NCI-H2107 (cell line): ENCODE measurements at regions not wholly inside any gene's neighbourhood (a gene's known extent, or its start where the extent isn't known, plus 50 kb on each side); places are given as distances from the start of the nearest gene placed in this dataset.
"Not testable (repeated sequence)": the region's sequence is repeated elsewhere in the genome, so short reads cannot be mapped to it uniquely, and the experiment has no call there.

Source experiments
- DNase-seq: peaks from one replicate; lab custom pipeline; 2025; lab: John Stamatoyannopoulos, UW

DNA sequence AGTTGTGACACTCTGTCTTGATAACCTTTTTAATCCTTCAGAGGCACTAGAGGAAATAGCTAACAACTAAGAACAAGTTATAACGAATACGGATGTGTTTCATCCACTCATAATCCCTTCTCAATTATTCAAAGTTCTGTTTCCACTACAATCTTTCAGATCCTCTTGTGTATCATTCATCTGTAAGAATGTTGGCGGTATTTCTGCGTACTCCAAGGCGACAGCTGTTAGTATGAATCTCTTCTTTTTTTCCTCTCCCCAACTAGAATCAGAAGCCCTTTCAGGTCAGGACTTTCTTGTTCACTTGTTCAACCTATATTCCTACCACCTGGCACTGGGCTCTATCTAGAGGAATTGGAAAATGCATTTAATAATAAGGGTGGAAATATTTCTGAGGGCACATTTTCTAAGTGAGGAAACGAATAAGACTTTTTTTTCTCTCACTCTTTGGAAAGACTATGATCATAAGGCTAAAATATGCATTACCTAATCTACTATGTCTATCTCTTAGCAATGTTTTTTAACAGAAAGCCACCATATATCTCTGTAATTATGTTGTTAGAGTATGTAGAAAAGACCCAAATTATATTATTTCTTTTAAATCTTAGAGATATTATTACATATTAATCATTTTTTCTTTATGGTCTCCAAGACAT lies 492.9 kb downstream of the PCDH20 start:
- no peak for DNase-seq

DNA sequence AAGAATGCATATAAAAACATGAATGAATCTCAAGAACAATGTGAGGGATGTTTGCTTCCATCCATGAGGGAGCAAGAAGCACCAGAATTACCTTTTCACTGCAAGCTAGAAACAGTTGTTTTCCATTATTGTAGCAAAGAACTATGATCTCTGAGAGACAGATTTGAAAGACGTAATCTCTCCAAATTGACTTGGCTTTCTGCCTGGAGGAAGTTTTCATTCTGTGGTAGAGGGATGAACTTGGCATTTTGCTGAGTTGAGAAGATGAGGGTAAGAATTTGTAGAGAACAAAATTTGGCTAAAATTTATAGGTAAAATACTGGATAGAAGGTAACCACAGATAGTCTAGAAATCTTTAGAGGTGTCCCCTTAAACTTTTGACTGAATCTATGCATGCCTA lies 496.8 kb downstream of the TDRD3 start:
- DNase-seq: no peak

DNA sequence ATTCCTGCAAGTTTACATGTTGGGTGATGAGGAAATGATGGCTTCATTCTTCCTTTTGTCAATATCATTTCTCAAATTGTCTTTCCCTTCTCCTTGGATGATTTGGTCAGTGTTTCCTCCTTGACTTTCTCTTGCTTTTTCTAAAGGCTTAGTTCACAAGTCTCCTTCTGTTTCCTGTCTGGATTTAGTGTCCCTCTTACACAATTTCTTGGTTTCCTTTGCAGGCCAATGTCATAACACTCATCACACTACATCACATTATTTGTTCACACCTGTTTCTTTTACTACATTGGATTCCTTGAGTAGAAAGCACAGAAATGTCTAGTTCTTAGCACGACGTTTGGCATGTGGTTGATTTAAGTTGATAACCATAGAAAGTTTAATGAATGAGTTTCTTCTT lies 490.7 kb downstream of the TDRD3 start:
- no peak for DNase-seq

DNA sequence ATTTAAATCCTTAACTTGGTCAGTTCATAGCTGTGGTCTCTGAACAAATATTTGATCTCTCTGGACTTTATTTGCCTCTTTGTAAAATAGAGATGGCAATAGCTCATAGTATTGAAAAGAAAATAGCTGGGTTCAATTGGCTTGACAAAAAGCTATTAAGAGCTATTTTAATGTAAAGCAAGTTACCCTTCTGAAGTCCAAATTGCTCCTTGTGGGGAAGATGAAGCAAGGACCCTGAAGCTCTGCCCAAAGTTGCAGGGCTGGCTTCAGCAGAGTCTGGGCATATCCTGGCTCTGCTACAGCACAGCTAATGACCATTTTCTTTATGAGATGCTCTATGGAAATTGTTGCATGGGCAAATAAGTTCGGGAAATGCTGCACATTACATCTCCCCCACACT lies 484.5 kb downstream of the TDRD3 start:
- DNase-seq: no peak

DNA sequence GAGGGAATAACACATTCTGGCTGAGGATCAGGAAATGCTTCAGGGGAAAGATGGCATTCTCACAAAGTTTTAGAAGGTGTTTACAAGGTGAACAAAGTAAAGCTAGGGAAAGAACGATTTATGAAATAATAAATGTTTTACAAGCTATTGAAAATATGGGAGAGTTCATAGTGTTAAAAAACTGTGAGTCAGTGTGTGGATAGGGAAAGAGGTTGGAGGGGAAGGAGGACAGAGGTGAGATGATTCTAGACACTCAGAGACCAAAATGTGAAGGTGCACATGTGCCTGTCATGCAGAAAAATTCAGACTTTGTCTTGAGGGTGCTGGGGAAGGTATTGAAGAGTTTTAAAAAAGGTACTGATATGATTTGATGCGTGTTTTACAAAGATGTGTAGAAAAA lies 476.1 kb downstream of the TDRD3 start:
- no peak for DNase-seq

DNA sequence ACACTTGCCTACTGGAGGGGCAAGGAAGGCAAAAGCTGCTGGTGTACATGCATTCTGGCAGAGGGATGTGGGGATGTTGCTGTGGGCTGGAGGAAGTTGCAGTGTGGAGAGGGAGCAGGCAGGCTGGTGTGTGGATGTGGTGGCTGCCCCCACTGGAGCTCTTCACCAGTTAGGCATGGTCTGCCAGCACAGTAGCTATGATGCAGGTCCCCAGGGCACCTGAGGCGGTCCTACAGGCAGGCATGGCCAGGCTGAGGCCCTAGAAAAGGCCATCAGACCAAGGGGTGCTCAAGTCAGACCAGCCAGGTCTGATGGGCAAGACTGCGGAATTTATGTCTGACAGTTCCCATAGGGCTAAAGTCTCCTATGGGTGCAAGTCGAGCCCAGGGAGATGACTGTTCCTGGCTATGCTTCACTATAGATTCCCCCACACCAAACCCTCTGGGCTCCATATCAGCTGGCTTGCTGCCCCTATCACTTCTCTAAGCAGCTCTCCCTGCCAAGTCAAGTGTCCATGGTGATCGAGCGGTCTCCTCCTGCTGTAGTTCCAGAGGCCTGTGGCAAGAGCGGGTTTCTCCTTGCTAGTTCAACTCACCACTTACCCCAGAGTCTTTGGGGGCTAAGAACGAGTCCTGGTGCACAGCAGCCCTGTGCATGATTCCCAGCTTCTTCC lies 473.1 kb downstream of the TDRD3 start:
- no peak for DNase-seq

DNA sequence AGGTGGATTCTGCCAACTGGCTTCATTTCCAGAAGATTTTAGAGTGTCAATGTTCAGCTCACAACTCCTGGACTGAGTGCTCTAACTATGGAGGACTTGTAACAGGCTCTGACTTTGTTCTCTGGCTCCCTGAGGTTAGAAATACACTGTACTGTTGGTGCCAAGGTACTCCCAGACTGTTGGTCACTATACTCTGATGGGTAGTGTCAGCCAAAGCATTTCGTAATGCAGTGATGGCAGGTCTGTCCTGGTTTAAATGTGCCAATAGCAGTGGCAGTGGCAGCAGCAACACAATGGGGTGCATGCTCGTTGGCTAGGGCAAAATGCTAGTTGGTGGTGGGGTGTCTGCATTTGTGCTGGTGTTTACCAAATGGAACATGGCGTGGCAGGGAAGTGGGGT lies 472.2 kb downstream of the TDRD3 start:
- no peak for DNase-seq

DNA sequence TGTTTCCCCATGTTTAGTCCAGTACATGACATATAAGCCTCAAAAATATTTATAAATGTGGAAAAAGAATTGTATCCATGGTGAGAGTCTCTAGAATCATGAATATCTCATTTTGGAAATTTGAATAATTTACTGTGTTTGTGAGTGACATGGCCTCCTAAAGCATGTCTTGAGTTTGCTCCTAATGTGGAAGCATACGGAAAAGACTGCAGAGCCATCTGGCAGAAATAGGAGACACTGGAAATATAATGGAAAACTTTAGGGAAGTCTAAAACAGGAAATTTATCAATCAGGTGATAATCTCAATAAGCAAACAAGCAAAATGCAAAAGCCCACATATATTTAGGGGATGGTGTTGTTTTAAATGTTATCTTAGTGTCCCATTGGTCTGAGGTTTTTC lies 465.0 kb downstream of the TDRD3 start:
- no peak for DNase-seq

DNA sequence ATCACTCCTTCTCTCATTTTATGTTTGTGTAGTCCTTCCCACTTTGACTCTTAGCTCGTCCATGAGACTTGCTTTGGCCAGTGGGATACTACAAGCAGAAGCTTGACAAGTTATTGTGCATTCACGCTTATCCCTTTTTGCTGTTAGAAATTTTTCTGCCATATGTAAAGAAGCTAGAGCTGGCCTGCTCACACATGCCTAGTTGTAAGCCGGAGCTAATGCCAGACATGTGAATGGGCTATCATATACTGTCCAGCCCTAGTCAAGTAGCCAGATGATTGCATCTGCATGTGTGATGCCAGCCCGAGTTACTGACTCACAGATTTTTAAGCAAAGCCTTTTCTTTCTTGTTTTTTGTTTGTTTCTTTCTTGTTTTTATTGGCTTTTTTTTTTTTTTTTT lies 460.7 kb downstream of the TDRD3 start:
- no peak for DNase-seq

DNA sequence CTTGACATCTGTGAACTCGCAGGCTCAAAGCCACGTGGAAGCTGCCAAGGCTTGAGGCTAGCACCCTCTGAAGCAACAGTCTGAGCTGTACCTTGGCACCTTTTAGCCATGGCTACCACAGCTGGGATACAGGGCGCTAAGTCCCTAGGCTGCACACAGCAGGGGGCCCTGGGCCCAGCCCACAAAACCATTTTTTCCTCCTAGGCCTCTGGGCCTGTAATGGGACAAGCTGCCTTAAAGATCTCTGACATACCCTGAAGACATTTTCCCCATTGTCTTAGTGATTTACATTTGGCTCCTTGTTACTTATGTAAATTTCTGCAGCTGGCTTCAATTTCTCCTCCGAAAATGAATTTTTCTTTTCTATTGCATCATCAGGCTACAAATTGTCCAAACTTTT lies 455.9 kb downstream of the TDRD3 start:
- DNase-seq: no peak

DNA sequence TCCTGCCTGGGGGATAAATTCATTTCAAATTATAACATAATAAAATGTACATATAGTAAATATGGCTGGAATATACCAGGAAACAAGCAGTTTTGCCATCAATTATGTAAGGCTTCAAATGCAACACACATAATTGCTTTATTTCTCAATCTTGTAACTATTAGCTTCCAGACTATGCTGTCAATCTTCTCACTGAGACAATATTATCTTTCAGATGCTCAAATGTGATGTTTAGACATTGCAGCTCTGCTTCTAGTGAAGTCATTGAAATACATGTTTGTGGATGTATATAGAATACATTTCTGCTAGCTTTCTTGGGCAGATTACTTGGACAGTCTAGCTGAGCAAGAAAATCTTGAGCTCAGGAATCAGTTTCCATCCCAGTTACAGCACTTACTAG lies 454.4 kb downstream of the TDRD3 start:
- no peak for DNase-seq

DNA sequence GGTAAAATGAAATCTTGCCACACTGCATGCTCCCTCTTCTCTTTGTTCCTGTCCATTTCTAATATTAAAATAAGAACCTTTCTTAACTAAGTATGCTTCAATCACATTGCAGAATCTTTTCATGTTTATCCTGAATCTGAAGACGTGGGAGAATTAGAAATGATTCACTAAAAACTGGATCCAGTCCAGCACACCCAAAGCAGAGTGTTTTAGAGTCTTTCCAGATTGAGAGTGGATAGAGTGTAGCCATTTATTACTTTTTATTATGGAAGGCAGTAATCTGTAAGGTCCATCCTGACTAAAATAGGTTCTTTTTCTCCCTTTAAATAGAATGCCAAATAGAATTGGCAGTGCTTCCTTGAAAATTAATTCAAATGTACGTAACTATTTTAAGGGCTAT lies 453.5 kb downstream of the TDRD3 start:
- no peak for DNase-seq

DNA sequence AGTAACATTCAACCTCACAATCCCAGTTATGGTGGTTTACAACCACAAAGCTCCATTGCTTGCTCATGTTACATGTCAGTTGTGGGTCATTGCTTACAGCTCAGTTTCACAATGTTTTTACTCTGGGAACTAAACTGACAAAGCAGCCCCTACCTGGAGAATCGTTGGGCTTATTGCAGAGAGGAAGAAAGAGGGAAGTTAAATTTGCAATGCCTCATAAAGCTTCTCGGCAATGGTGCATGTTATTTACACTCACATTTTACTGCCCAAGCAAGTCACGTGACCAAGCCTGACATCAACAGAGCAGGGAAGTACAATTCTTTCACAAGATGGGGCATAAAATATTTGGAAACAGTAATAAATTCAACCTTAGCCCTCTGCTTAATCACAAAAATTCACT lies 441.6 kb downstream of the TDRD3 start:
- no peak for DNase-seq

DNA sequence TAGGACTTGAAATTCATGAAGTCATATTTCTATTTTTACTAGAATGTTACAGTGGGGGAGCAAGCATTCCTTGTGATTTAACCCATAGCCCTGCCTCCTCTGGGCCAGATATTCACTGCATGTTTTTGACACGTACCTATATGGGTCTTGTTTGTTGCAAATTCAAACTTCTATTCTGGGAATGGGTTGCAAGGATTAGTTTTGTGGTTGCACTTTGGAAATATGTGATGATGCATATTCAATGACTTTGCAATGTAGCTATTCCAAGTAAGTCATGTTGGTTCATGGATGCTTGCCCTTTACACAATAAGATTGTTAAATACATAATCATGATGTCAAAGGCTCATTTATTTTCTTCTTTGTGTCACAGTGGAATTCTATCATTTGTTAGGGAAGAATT lies 440.8 kb downstream of the TDRD3 start:
- no peak for DNase-seq

DNA sequence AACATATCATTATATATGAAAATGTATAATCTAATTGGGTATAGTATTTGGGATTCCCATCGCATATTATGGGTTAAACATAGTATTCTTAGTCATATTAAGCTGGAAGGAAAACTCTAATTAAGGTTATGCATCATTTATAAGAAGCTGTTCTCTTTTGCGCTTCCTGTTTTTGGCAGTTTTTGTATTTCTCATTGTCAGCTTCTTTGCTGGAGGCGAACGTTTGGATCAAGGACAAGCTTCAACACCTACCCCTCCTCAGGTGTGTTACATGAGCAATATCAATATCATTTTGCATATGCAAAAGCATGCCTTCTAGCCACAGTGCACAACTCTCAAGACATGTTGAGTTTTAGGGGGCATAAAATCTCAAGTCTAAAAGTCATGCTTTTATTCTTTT lies 439.8 kb downstream of the TDRD3 start:
- DNase-seq: no peak

DNA sequence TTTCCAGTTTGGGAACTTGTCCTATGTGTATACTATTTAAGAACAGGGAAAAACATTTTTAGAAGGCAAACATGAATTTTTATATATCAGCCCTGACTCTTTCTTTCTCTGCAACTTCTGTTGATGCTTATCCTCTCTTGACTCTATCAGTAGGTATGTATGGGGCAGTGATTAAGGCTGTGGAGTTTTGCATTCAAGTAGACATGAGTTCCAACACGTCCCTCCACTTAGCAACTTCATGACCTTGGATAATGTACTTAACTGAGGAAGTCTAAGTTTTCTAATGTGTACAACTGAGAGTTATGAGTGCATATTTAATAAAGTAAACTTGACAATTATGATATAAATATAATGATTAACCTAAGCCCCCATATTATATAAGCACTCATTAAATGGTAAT lies 414.6 kb downstream of the TDRD3 start:
- DNase-seq: no peak

DNA sequence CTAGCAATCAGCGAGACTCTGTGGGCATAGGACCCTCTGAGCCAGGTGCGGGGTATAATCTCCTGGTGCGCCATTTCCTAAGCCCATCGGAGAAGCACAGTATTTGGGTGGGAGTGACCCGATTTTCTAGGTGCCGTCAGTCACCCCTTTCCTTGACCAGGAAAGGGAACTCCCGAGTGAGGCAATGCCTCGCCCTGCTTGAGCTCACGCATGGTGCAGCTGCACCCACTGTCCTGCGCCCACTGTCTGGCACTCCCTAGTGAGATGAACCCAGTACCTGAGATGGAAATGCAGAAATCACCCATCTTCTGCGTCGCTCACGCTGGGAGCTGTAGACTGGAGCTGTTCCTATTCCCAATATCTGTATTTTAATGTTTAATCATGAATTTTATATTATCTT lies 408.6 kb downstream of the TDRD3 start:
- DNase-seq: not testable (repeated sequence)

DNA sequence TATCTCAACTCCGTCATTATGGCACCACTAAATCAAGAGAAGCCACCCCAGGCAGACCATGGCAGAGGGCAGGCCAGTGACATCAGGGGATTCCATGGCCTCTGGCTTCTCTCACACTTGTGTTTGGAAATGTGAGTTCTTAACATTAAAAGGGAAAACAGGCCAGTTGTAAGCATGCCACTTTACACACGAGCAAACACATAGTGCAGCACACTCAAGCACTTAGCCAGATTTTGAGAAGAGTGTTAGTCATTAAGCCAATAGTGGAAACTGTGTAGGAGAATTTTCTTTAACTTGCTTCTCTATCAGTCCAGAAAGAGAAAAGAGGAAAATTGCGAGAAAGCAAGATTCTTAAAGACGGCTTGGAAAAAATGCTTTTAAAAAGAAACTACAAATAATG lies 401.5 kb downstream of the TDRD3 start:
- DNase-seq: no peak

DNA sequence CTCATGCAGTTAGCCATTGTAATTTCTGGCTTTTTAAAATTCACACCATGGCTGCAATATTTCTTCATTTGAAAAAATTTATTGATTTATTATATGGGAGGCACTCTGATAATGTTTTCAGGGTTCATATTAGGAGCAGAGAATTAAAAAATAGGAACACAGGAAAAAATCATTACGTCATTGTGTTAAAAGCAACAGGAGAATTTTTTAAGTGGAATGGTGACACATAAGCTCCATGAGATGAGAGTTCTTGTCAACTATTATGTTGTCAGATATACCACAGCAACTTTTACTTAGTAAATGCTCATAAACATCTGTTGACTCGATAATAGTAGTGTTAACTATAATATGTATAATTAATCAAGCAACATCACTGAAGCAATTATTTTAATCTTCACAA lies 400.1 kb downstream of the TDRD3 start:
- DNase-seq: no peak

DNA sequence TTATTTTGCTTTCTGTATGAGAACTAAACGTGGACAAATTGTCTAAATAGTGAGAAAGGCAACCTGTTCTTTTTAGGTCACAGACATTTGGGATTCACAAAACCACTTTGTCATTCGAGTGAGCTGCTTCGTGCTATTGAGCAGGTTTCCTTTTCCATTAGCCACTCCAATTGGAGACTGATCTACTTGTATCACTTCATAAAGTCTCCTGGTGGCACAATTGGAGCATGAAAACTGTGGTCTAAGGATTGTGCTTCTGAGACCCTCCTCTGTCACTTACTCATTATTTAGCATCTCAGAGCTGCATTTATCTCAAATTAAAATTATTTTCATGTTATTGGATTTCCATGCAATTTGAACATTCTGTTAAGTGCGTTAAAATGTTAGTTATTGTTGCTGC lies 397.7 kb downstream of the TDRD3 start:
- no peak for DNase-seq

DNA sequence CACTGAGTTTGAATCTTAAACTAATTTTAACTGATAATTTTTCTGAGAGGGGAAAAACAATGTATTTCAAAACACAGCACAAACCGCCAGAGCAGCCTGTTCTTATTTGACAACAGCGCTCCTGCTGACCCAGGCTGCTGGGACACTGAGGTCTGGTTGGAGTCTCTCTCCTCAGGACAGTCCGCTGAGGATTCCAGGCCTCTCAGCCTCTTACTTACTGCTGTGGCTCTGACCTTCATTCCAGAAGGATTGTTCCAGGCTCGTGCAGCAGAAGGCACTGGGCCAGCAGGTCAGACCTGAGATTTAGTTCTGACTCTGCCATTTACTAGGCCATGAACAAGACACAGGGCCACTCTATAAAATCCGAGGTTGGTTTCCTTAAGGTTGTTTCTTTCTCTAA lies 393.6 kb downstream of the TDRD3 start:
- no peak for DNase-seq

DNA sequence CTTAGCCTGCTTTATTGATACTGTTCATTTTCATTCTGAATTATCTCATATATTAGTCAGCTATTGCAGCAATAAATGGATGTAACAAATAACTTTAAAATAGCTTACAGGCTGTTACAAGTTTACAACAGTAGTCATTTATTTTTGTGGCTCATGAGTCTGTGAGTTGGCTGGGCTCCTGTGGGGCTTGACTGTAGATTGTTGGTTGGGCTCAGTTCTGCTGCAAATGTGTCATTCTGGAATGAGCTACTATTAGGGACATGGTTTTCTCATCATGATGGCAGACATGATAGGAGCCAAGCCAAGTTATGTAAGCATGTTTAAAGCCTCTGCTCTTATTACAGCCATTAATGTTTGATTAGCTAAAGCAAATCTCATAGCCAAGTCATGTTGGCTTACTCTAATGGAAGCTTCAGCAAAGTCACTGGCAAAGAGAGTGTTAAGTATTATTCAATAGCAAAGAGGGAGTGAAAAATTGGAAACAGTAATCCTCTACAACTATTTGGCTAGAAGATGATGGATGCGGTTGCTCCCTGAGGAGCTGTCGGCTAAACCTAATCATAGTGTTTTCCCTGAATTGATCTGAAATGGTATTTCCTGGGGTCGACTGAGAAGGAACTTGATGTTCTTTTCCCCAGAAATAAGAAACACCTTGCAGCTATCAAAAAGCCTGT lies 391.3 kb downstream of the TDRD3 start:
- no peak for DNase-seq

DNA sequence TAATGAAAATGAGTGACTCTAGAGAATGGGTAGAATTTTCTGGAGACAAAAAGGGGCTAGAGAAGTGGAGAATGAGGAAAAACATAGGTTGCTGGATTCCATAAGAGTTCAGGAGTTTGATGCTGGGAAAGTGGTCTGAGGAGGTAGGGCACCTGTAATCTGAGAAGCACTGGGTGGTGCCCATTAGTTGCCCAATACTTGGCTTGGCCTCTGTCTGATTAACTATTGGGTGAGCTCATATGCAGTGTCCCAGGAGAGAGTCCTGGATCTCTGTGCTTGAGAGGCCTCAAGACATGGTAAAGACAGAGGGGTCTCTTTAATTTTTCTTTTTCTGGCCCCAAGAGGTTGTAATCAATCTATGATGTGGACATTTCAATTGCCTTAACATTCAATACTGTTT lies 390.1 kb downstream of the TDRD3 start:
- no peak for DNase-seq

DNA sequence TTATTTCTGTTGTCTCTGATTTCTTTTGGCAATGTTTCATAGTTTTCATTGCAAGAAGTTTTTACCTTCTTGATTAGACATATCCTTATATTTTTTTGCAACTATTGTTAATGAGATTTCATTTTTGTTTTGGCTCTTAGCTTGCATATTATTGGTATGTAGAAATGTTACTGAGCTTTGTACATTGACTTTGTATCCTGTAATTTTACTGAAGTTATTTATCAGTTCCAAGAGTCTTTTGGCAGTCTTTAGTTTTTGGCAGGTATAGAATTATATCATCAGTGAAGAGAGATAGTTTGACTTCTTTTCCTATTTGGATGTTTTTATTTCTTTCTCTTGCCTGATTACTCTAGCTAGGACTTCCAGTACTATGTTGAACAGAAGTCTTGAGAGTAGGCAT lies 375.7 kb downstream of the TDRD3 start:
- DNase-seq: no peak
